Fibroblast of peridontal ligament (primary cell): ENCODE measurements at regions not wholly inside any gene's neighbourhood (a gene's known extent, or its start where the extent isn't known, plus 50 kb on each side); places are given as distances from the start of the nearest gene placed in this dataset.
"Not testable (repeated sequence)": the region's sequence is repeated elsewhere in the genome, so short reads cannot be mapped to it uniquely, and the experiment has no call there.

Source experiments
- DNase-seq: peaks from one replicate; pipeline ENCODE4 v3.0.0-alpha.2; 2010; ENCODE audit errors: extremely low read depth

DNA sequence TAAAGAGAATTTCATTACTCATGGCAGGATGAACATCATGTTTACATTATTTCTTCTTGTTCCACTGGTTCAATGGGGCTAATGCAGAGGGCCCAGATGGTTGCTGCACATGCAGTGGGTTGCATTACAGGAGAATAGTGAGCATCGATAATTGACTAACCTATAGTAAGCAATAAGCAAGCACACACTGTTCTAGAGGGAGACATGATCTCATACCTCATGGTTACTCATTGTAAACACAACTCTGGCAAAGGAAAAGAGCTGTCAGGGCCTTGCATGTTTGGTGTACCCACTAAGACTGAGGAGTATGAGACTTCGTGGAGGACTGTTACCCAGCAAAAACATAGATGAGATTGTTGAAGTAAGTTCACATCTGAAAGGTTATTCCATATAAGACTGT lies 885.6 kb upstream of the VRK2 start:
- DNase-seq: no peak

GRCh38 chr2:57177176-57177575 lies 869.4 kb upstream of the VRK2 start:
- no peak for DNase-seq

DNA sequence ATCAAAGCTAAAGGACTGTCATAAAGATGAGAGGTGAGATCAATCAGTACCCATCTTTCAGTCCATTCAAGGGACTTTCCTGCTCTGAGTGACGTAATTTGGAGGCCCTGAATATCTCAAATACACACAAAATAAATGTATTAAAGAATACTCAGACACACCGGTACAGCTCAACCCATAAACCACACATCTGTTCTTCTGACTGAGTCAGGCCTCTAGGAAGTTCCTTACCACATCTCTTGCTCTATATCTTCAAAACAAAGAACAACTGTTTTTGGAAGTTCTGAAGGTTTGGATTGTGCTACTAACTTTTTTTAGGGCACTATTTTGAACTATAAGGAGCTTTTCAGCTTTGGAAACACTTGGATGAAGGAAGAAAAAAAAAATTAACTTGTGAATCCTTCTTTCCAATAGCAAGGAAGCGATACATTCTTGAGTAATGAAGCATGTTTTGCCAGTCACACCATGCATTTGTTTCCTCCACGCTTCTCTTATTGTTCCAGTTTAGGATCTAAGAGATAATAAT lies 866.5 kb upstream of the VRK2 start:
- no peak for DNase-seq

DNA sequence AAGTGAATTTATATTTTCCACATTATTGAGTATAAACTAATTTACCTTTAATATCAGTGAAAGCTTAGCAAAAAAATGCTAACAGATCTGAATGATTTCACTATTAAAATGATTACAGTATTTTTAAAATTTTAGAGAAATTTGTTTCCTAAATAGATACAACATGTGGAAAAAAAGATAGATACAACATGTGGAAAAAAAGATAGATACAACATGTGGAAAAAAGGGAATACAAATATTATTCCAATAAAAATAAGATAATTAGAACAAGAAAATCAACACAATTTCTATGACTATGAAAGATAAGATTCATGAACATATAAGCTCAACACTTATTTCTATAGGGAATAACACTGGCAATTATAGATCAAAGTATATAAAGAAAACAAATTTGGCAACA lies 865.9 kb upstream of the VRK2 start:
- no peak for DNase-seq

DNA sequence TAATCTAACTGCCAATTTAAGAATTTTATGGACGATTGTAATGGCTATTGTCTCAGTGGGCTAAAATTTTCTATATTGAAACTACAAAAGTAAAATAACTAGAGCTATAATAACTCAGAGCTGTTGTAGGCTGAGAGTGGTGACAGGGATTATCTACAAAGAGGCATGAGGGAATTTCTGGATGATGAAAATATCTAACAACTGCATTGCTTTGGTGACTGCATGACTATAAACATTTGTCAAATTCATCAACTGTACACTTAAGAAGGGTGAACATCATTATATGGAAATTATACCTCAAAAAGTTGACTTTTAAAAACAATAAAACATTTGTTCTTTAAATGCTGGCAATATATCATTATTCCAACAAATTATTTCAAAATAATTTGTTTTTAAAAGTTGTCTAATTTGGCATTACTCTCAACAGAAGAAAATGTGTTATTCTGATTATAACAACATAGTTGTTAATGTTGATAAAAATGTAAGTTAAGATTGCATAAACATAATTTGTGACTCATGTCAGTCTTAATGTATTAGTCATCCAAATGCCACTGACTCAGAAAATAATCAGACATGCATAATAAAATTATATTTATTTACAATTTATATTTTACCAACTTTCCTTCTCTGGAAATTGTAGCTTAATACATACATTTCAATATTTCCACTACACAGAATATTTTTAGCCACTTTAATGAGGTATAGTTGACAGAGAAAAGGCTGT lies 865.1 kb upstream of the VRK2 start:
- no peak for DNase-seq

DNA sequence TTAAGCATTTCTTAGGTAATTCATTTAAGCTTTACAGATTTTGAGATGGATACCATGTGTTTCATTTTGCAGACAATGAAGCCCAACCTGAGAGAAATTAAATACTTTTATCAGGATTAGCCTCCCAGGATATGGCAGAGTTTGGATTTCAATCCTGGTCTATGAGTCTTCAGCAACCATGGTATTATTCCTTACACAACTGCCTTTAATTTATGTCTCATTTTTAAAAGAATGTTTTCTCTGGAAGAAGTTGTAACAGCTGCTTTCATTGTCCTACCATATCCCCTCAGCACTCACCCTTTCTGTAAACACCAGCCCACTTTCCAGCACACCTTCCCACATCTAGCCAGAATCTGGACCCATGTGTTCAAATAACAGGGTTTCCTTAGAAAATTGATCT lies 863.7 kb upstream of the VRK2 start:
- DNase-seq: no peak

- DNase-seq: no peak
Observed at GRCh38 chr2:57185568-57185967, 861.0 kb upstream of the VRK2 start.

- no peak for DNase-seq
Observed at GRCh38 chr2:57190007-57190406, 856.6 kb upstream of the VRK2 start.

- DNase-seq: no peak
Observed at GRCh38 chr2:57199663-57200062, 846.9 kb upstream of the VRK2 start.

DNA sequence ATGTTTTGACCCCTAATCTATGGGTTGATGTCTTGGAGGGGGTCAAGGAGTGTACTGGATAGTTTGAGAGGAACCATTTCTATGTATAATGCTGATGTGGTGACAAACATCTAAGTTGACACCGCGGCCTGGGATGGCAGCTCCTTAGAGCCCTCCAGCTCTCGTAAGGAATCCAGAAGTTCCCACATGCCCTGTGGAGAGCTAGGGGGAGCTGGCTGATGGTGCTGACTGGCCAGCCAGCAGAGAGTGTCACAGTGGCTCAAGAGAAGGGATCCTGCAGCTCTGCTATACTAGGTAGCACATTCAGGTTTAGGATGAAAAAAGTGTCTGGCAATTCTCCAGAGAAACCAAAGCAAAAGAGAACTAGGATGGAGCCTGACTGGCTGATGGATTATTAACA lies 842.2 kb upstream of the VRK2 start:
- DNase-seq: no peak

DNA sequence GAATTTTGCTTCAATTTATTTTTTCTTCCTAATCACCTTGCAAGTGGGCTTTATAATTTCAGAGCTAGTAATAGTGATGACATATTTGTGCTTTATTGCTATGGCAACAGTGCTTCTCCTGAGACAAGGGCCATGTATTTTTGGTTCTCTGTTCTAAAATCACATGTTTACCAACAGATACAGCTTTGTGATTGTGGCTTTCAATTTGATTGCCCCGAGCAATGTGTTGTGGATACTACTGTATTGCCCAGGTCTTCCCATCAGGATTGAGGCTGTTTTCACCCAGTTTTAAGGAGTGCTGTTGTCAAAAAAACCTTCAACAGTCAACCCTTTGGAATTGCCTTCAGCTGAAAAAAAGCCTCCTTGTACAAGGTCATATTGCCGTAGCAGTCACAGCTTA lies 841.4 kb upstream of the VRK2 start:
- no peak for DNase-seq

GRCh38 chr2:57207191-57207590 lies 839.4 kb upstream of the VRK2 start:
- no peak for DNase-seq

DNA sequence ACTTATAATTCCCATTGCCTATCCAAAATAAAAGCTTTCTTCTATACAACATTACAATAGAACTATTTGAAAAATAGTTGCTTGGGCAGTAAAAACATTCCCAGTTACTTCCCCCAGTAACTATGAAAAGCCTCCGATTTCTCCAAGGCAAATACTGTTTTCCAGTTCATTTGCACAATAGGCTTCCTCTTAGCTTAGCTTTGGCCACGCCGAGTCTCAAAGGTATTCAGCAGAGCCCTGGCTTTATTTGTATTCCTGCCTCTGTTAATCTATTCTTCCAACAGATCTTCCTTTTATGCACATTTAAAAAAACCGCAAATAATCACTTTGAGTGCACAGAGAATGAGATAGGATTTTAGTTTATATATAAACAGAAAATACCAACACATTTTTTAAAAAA lies 836.8 kb upstream of the VRK2 start:
- DNase-seq: no peak

GRCh38 chr2:57210855-57211254 lies 835.8 kb upstream of the VRK2 start:
- no peak for DNase-seq

DNA sequence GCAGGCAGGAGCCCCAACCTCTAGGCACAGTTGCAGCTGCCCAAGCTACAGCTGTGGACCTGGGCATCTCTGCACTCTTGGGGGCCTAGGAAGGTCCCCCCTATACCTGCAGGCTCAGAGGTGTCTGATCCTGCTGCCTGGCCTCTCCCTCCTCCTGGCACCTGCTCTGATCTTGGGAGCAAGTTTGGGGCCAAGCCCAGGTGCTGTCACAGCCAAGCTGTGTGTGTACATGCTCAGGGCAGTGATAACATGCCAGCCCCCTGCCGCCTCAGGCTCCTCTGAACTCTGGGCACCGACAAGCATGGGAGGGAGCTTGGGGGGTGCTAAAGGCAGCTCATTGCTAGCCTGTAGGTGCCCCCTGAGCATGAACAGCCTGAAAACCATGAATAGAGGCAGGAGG lies 829.6 kb upstream of the VRK2 start:
- no peak for DNase-seq

DNA sequence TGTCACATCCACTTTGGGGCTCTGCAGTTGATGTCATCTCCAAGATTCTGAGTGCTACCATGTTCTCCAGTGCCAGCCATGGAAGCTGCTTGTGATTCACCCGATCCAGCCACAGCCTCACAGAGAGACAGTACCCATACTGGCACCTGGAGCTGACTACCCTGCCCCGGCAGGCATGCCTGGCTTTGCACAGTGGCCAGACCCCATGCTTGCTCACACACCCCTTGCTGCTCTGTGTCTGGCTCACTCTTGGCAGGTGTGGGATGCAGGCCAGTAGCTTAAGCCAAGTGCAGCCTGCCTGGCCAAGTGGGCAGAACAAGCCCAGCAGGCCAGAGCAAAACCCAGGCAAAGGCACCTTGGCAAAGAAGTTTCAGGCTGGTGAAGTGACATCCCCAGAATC lies 828.4 kb upstream of the VRK2 start:
- DNase-seq: no peak

DNA sequence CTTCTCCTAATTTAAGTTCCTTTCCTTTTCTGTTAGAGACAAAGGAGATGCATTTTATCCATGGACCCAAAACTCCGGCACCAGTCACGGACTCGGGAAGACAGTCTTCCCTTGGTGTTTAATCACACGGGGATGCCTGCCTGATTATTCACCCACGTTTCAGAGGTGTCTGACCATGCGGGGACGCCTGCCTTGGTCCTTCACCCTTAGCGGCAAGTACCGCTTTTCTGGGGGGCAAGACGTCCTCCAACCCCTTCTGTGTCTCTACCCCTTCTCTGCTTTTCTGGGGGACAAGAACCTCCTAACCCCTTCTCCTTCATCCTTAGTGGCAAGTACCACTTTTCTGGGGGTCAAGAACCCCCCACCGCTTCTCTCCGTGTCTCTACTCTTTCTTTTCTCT lies 816.9 kb upstream of the VRK2 start:
- not testable (repeated sequence) for DNase-seq

- not testable (repeated sequence) for DNase-seq
Observed at GRCh38 chr2:57232341-57232740, 814.3 kb upstream of the VRK2 start.

- not testable (repeated sequence) for DNase-seq
Observed at GRCh38 chr2:57251495-57251894, 795.1 kb upstream of the VRK2 start.

DNA sequence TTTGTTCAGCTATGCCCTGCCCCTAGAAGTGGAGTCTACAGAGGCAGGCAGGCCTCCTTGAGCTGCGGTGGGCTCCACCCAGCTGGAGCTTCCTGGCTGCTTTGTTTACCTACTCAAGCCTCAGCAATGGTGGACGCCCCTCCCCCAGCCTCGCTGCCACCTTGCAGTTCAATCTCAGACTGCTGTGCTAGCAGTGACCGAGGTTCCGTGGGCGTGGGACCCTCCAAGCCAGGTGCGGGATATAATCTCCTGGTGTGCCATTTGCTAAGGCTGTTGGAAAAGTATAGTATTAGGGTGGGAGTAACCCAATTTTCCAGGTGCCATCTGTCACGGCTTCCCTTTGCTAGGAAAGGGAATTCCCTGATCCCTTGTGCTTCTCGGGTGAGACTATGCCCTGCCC lies 770.2 kb upstream of the VRK2 start:
- DNase-seq: not testable (repeated sequence)

DNA sequence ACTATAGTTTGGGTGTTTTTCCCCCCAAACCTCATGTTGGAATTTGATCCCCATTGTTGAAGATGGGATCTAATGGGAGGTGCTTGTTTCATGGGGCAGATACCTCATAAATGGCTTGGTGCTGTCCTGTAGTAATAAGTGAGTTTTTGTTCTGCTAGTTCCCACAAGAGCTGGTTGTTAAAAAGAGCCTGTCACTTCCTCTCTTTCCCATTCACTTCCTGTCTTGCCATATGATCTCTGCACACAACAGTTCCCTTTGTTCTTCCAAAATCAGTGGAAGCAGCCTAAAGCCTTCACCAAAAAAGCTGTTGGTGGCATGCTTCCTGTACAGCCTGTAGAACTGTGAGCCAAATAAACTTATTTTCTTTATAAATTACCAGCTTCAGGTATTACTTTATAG lies 768.2 kb upstream of the VRK2 start:
- no peak for DNase-seq

DNA sequence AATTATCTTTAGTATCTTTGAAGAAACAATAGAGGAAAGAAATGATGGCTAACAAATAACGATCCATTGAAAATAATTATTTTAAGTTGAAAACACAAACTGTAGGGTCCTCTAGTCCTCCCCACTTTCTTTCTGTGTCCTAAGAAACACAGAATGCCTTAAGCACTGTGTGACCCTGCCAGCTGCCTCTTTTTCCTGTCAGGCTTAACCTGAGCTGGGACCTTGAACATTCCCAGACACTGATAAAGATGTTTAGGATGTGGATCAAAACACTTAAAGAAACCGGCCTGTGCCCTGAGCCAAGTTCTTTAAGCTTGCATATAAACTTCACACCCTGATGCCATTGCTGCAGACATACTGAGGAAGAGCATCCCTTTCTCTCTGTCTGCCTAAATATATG lies 755.4 kb upstream of the VRK2 start:
- no peak for DNase-seq

- no peak for DNase-seq
Observed at GRCh38 chr2:57296795-57297517, 749.6 kb upstream of the VRK2 start.
